Inflammatory macrophage treated with lipopolysaccharide for 4 hours (primary cell): ENCODE measurements at regions not wholly inside any gene's neighbourhood (a gene's known extent, or its start where the extent isn't known, plus 50 kb on each side); places are given as distances from the start of the nearest gene placed in this dataset.
"Not testable (repeated sequence)": the region's sequence is repeated elsewhere in the genome, so short reads cannot be mapped to it uniquely, and the experiment has no call there.

Experiments
- DNase-seq: peaks from one replicate; pipeline ENCODE4 v3.0.0-alpha.2; 2020

DNA sequence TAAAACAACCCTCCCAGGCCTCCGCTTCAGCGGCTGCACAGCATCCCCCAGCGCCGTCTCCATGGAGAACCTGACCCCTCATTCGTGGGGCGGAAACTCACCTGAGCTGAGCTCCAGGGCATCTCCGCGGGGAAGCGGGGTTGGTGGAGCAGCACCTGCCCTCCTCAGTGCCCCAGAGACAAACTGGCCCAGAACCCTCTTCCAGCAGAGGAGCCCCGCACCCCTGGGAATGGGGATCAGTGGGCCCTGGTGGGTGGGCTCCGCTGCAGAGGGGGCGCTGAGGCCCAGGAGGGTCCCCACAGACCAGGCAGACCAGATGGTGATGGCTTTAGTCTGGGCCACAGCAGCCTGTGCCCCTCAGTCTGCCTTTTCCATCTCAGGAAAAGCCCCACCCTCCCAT lies 261.2 kb downstream of the ADGRD1 start:
- not testable (repeated sequence) for DNase-seq

DNA sequence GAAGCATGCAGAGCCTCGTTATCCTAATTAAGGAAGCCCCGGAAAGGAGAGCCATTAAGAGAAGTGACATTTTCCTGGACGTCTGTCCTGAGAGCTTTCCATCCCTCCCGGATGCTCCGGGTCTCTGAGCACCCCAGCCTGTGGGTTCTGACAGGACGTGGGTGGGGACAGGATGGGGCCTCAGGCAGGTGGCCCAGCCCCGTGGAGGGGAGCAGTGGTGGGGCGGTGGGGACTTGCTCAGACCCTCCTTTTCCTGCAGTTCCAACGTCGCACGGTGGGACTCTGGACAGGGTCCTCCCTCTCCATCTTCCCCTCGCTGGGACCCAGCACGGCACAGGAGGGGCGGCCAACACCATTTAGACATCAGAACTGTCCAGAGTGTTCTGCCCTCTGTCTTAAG lies 262.9 kb downstream of the ADGRD1 start:
- not testable (repeated sequence) for DNase-seq

DNA sequence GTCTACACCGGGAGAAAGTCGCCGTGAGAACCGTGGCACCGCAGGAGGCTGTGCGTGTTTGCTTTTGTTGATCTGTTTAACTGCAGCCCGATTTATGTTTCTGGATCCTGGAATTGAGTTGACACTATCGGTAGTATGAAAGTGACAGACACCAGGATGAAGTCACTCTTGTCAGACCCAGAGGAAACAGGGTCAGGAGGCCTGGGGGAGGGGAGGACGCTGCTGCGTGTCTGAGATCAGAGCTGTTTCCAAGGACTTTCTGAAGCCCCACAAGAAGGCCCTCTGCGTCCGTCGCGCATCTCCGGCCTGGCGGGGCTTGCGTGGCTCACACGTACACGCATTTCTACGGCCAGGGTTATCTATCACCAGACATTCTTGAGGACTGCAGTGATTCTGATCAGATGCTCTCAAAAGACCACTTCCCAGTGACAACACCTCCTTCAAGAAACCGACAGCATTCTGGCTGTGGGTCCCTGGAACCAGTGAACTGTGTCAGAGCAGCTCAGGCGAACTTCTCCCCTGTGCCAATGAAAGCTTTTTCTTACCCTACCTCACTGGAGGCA lies 263.4 kb downstream of the ADGRD1 start:
- DNase-seq: no peak

GRCh38 chr12:131218026-131218922 lies 264.6 kb downstream of the ADGRD1 start:
- DNase-seq: no peak

- no peak for DNase-seq
Observed at GRCh38 chr12:131218923-131219669, 265.4 kb downstream of the ADGRD1 start.

GRCh38 chr12:131219670-131220330 lies 266.1 kb downstream of the ADGRD1 start:
- DNase-seq: no peak

- no peak for DNase-seq
Observed at GRCh38 chr12:131220331-131220685, 266.6 kb downstream of the ADGRD1 start.

- DNase-seq: no peak
Observed at GRCh38 chr12:131221061-131221956, 267.6 kb downstream of the ADGRD1 start.

- DNase-seq: no peak
Observed at GRCh38 chr12:131221957-131222328, 268.2 kb downstream of the ADGRD1 start.

GRCh38 chr12:131222329-131223139 lies 268.8 kb downstream of the ADGRD1 start:
- DNase-seq: no peak

- DNase-seq: no peak
Observed at GRCh38 chr12:131223171-131223761, 269.6 kb downstream of the ADGRD1 start.

- DNase-seq: no peak
Observed at GRCh38 chr12:131223791-131224225, 270.1 kb downstream of the ADGRD1 start.

DNA sequence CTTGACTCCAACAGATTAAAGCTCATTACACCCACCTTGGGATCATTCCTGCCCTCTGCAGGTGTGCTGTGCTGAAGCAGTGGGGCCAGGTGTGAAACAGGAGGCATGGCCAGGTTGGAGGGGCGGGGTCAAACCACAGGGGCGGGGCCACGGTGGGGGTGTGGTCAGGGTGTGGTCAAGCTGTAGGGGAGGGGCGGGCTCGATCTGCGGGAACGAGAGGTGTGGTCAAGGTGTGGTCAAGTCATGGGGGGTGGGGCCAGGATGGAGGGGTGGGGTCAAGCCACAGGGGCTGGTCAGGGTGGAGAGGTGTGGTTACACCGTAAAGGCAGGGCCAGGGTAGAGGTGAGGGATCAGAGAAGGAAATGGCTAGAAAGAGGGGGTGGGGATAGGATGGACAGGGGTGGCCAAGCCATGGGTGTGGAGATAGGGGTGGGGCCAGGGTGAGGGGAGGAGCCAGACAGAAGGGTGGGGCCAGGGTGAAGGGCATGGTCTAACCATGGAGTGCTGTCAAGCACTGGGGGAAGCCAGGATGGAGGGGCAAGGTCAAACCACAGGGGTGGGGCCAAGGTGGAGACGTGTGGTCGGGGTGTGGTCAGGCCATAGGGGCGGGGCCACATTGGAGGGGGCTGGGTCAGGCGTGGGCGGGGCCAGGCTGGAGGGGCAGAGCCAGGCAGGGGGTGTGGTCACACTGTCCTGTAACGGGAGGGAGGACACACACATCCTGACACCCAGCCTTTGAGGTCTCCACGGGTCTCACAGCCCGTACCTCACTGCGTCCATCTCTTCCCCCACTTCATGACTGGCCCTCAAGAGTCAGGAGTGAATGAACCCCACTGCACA lies 270.7 kb downstream of the ADGRD1 start:
- DNase-seq: not testable (repeated sequence)

DNA sequence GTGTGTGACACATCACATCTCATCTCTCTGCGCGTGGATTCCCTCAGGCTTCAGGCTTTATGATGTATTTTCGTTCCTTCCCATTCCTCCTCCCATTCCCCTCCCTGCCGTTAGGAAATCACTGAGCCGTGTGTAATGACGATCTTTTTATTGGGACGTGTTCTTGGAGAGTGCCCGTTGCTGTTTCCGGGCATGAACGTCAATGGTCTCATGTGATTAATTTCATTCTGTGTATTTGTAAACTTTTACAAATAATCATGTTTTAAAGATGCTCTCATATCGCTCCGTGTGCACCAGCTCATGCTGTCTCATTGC lies 271.3 kb downstream of the ADGRD1 start:
- DNase-seq: not testable (repeated sequence)

GRCh38 chr12:131226345-131227265 lies 272.9 kb downstream of the ADGRD1 start:
- no peak for DNase-seq

DNA sequence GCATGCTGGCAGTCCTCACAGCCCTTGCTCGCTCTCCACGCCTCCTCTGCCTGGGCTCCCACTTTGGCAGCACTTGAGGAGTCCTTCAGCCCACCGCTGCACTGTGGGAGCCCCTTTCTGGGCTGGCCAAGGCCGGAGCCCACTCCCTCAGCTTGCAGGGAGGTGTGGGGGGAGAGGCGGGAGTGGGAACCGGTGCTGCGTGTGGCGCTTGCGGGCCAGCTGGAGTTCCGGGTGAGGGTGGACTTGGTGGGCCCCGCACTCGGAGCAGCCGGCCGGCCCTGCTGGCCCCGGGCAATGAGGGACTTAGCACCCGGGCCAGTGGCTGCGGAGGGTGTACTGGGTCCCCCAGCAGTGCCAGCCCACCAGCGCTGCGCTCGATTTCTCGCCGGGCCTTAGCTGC lies 273.9 kb downstream of the ADGRD1 start:
- DNase-seq: not testable (repeated sequence)

- DNase-seq: not testable (repeated sequence)
Observed at GRCh38 chr12:131229079-131229425, 275.3 kb downstream of the ADGRD1 start.

GRCh38 chr12:131229426-131230339 lies 276.0 kb downstream of the ADGRD1 start:
- DNase-seq: no peak
